ENCODE measurements at regions not wholly inside any gene's neighbourhood (a gene's known extent, or its start where the extent isn't known, plus 50 kb on each side); places are given as distances from the start of the nearest gene placed in this dataset.

DNA sequence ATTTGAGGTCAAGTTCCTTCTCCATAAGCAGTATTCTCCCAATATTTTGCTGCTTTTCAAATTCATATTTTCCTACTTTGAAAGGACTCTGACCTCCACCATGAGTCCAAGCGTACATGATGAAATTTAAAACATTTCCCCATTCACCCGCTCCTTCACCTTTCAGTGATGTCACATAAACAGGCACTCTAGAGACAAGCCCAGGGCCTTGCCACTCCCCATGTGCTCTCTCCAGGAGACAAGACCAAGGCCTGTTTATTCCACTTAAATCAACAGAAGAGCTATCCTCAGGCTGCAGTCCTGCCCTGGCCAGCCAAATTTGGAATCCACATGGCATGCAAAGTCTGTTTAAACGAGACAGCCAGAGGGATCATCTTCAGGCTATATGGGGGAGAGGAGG, 161.5 kb downstream of the ARRDC4 start:
- TF ChIP-seq, protein P1, sequence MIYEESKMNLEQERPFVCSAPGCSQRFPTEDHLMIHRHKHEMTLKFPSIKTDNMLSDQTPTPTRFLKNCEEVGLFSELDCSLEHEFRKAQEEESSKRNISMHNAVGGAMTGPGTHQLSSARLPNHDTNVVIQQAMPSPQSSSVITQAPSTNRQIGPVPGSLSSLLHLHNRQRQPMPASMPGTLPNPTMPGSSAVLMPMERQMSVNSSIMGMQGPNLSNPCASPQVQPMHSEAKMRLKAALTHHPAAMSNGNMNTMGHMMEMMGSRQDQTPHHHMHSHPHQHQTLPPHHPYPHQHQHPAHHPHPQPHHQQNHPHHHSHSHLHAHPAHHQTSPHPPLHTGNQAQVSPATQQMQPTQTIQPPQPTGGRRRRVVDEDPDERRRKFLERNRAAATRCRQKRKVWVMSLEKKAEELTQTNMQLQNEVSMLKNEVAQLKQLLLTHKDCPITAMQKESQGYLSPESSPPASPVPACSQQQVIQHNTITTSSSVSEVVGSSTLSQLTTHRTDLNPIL (CRISPR knock-in tag; IDR thresholded peaks at IDR 0.05; ENCODE audit: low read depth) = no peak
- TF ChIP-seq, protein P2, sequence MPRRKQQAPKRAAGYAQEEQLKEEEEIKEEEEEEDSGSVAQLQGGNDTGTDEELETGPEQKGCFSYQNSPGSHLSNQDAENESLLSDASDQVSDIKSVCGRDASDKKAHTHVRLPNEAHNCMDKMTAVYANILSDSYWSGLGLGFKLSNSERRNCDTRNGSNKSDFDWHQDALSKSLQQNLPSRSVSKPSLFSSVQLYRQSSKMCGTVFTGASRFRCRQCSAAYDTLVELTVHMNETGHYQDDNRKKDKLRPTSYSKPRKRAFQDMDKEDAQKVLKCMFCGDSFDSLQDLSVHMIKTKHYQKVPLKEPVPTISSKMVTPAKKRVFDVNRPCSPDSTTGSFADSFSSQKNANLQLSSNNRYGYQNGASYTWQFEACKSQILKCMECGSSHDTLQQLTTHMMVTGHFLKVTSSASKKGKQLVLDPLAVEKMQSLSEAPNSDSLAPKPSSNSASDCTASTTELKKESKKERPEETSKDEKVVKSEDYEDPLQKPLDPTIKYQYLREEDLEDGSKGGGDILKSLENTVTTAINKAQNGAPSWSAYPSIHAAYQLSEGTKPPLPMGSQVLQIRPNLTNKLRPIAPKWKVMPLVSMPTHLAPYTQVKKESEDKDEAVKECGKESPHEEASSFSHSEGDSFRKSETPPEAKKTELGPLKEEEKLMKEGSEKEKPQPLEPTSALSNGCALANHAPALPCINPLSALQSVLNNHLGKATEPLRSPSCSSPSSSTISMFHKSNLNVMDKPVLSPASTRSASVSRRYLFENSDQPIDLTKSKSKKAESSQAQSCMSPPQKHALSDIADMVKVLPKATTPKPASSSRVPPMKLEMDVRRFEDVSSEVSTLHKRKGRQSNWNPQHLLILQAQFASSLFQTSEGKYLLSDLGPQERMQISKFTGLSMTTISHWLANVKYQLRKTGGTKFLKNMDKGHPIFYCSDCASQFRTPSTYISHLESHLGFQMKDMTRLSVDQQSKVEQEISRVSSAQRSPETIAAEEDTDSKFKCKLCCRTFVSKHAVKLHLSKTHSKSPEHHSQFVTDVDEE (CRISPR knock-in tag; IDR thresholded peaks at IDR 0.05) = no peak
- no peak for TF ChIP-seq TOX (CRISPR knock-in tag; IDR thresholded peaks at IDR 0.05; ENCODE audit: borderline replicate concordance)
- TF ChIP-seq, protein P3, sequence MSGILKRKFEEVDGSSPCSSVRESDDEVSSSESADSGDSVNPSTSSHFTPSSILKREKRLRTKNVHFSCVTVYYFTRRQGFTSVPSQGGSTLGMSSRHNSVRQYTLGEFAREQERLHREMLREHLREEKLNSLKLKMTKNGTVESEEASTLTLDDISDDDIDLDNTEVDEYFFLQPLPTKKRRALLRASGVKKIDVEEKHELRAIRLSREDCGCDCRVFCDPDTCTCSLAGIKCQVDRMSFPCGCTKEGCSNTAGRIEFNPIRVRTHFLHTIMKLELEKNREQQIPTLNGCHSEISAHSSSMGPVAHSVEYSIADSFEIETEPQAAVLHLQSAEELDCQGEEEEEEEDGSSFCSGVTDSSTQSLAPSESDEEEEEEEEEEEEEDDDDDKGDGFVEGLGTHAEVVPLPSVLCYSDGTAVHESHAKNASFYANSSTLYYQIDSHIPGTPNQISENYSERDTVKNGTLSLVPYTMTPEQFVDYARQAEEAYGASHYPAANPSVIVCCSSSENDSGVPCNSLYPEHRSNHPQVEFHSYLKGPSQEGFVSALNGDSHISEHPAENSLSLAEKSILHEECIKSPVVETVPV (CRISPR knock-in tag; IDR thresholded peaks at IDR 0.05) = no peak
- no peak for TF ChIP-seq ZNF565 (CRISPR knock-in tag; conservative IDR thresholded peaks at IDR 0.05; ENCODE audit: low read depth)
- no peak for TF ChIP-seq ZFP30 (CRISPR knock-in tag; IDR thresholded peaks at IDR 0.05)
- no peak for TF ChIP-seq SNAI2 (CRISPR knock-in tag; IDR thresholded peaks at IDR 0.05)
- TF ChIP-seq ZFP3 (CRISPR knock-in tag; IDR thresholded peaks at IDR 0.05) = no peak
- TF ChIP-seq, protein P4, sequence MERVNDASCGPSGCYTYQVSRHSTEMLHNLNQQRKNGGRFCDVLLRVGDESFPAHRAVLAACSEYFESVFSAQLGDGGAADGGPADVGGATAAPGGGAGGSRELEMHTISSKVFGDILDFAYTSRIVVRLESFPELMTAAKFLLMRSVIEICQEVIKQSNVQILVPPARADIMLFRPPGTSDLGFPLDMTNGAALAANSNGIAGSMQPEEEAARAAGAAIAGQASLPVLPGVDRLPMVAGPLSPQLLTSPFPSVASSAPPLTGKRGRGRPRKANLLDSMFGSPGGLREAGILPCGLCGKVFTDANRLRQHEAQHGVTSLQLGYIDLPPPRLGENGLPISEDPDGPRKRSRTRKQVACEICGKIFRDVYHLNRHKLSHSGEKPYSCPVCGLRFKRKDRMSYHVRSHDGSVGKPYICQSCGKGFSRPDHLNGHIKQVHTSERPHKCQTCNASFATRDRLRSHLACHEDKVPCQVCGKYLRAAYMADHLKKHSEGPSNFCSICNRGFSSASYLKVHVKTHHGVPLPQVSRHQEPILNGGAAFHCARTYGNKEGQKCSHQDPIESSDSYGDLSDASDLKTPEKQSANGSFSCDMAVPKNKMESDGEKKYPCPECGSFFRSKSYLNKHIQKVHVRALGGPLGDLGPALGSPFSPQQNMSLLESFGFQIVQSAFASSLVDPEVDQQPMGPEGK (CRISPR knock-in tag; IDR thresholded peaks at IDR 0.05; ENCODE audit: borderline replicate concordance) = no peak
